B cell (primary cell): ENCODE measurements at regions not wholly inside any gene's neighbourhood (a gene's known extent, or its start where the extent isn't known, plus 50 kb on each side); places are given as distances from the start of the nearest gene placed in this dataset.

Experiments
- EZH2 ChIP-seq: IDR thresholded peaks from 2 replicates; pipeline ENCODE4 v1.6.1; 2012; ENCODE audit warnings: borderline replicate concordance, low read depth, mild to moderate bottlenecking, moderate library complexity, low read length; ENCODE audit not compliant: insufficient read depth, poor library complexity, severe bottlenecking
- TF ChIP-seq, protein P1 (sequence below): fragments of 200-600 bp; IDR thresholded peaks from one replicate; pipeline ENCODE4 v1.8.0; 2022; ENCODE audit warnings: antibody characterized with exemption, mild to moderate bottlenecking

DNA sequence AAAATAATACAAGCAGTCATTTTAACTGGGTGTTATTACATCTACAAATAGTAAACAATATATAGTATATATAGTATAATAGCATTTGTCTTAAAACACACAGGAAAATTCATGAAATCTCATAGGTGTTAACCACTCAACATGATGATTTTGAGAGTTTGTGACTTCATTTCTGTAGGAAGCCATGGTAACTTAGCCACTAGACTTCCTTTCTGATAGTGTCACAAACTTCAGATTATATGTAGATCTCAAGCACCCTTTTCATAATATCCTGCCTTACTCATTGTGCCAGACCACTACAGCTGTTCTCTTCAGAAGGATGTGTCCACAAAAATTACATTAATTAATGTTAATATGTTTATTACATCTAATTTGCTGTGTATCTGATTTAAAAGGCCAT is 1250.6 kb downstream of the ADGRL3 start:
- TF ChIP-seq, protein P1, sequence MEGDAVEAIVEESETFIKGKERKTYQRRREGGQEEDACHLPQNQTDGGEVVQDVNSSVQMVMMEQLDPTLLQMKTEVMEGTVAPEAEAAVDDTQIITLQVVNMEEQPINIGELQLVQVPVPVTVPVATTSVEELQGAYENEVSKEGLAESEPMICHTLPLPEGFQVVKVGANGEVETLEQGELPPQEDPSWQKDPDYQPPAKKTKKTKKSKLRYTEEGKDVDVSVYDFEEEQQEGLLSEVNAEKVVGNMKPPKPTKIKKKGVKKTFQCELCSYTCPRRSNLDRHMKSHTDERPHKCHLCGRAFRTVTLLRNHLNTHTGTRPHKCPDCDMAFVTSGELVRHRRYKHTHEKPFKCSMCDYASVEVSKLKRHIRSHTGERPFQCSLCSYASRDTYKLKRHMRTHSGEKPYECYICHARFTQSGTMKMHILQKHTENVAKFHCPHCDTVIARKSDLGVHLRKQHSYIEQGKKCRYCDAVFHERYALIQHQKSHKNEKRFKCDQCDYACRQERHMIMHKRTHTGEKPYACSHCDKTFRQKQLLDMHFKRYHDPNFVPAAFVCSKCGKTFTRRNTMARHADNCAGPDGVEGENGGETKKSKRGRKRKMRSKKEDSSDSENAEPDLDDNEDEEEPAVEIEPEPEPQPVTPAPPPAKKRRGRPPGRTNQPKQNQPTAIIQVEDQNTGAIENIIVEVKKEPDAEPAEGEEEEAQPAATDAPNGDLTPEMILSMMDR = no peak
- no peak for TF ChIP-seq EZH2
